Astrocyte of the cerebellum (primary cell): ENCODE measurements at regions not wholly inside any gene's neighbourhood (a gene's known extent, or its start where the extent isn't known, plus 50 kb on each side); places are given as distances from the start of the nearest gene placed in this dataset.

Experiments
- DNase-seq: peaks from one replicate; pipeline ENCODE4 v3.0.0-alpha.2; 2011; ENCODE audit warnings: low read depth
- H3K4me3 ChIP-seq: 2 replicates; pipeline ENCODE4 v1.5.1; 2011; ENCODE audit warnings: mild to moderate bottlenecking, low read depth, low read length, moderate library complexity
- CTCF ChIP-seq: IDR thresholded peaks from 2 replicates; pipeline ENCODE4 v1.5.1; 2012; ENCODE audit warnings: low read length, low read depth, moderate library complexity, mild to moderate bottlenecking; ENCODE audit errors: missing control alignments
- in situ Hi-C: cut with HindIII; loops from 2 replicates; pipeline ENCODE4 v1.10.0; 2017; ENCODE audit warnings: low sequenced_read_pairs

GRCh38 chr3:59450437-59450836, 400.6 kb upstream of the CFAP20DC start:
- no peak for TF ChIP-seq CTCF
- no peak for DNase-seq
- no peak overlapping the region for H3K4me3 ChIP-seq
- in situ Hi-C loops, result no loop called here

- no peak for TF ChIP-seq CTCF
- no peak for DNase-seq
- in situ Hi-C loops, result no loop called here
- no peak overlapping the region for H3K4me3 ChIP-seq
Measured at GRCh38 chr3:59446775-59447465, 397.1 kb upstream of the CFAP20DC start.

DNA sequence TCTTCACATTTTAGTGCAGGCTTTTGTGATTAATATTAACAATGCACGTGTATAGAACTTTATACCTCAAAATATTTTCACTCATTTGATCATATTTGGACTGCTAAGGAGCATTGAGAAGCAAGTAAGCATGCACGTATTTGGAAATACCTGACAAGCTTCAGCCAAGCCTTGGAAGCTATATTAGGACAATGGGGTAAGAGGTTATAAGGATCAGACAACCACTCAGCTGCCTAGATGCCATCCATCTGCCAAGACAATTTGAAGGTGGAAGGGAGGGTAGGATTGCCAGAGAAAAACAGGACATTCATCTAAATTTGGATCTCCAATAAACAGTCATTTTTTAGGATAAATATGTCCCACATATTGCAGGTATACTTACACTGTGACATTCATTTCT, 394.9 kb upstream of the CFAP20DC start:
- in situ Hi-C loops, result no loop called here

GRCh38 chr3:59444294-59444671, 394.5 kb upstream of the CFAP20DC start:
- in situ Hi-C loops, result no loop called here
- DNase-seq, result no peak
- no peak for TF ChIP-seq CTCF
- no peak overlapping the region for H3K4me3 ChIP-seq

More for the DNA sequence above, 394.9 kb upstream of the CFAP20DC start:
- no peak overlapping the region for H3K4me3 ChIP-seq
- TF ChIP-seq CTCF, result no peak
- no peak for DNase-seq

DNA sequence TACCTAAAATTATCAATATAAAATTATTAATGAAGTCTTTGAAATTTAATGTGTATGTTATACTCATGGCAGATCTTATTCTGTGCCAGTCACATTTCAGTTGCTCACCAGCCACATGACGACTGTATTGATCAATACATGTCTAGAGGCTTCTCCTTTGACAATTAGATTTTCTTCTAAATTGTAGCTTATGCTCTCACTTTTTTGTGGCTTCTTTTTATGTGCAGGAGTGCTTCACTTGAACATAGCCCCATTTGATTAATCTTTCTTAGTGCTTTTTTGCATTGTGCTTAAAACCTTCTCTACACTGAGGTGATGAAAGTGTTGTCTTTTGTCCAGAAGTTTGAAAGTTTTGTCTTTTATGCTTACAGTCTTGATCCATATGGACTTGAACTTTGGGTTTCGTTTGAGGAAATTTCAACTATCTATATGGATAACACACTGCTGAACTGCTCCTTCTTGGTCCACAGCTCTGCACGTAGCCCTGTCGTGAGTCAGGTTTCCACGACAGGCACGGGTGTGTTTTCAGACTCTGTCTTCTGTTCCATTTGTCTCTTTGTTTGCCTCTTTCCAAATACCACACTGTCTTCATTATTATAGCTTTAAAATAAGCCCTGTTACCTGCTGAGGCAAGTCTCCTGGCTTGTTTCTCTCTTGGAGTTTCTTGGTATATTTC, 393.9 kb upstream of the CFAP20DC start:
- DNase-seq, result no peak
- in situ Hi-C loops, result no loop called here
- no peak for TF ChIP-seq CTCF
- H3K4me3 ChIP-seq, result no peak overlapping the region

DNA sequence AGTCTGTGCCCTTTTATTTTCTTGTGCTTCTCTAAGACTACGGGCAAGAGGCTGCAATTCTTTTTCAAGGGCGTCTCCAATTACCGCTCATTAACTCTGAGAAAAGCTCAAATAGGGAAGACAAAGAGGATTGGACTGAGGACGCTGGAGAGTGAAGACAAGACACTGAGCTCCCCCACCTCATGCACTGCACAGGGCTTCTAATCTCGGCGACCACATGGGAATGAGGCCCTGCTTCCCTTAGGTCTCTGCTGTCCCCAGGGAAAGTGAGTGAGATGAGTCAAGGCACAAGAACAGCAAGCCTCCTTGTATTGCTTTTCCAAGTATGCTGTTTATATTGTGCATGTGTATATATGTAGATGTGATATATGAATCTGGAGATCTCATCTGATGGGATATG, 392.2 kb upstream of the CFAP20DC start:
- in situ Hi-C loops, result no loop called here
- TF ChIP-seq CTCF, result no peak
- DNase-seq, result no peak

More for the DNA sequence above, 392.2 kb upstream of the CFAP20DC start:
- no peak overlapping the region for H3K4me3 ChIP-seq
